ENCODE measurements at regions not wholly inside any gene's neighbourhood (a gene's known extent, or its start where the extent isn't known, plus 50 kb on each side); places are given as distances from the start of the nearest gene placed in this dataset.

DNA sequence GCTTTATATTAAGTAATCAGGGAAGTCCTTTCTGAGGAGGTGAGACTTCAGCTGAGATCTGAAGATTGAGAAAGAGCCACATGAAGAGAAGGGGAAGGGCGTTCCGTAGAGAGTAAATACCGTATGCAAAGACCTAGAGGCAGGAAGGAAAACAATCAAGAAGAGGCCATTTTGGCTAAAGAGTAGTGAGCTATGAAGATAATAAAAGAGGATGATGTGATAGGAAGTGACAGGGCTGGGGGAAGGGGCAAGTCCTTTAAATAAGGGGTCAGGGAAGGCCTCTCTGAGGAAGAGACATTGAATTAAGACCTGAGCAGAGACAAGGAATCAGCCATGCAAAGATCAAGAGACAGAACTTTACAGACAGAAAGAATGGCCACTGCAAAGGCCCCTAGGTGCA is 86.2 kb downstream of the ZIC3 start:
- ChIA-PET CTCF (ENCODE audit: partially characterized antibody) (interaction anchor here (0.7 kb wide), 1 partner anchor 11 kb away, joined by 4 read pairs; no protein-coding TSS in a partner anchor), POLR2A (ENCODE audit: partially characterized antibody) (no interaction called here)
- H2BK12ac ChIP-seq (ENCODE audit: low read depth, low read length), result no peak overlapping the region
- no peaks in the 10 kb centered on the region; a peak in 1 of 7 replicates for H3K27me3 ChIP-seq (replicated peaks in 1 of 4; ENCODE audit: control insufficient read depth in 3 of 4, extremely low read depth in 1 of 4, insufficient read depth in 3 of 4, low read length in 3 of 4)
- H2BK120ac ChIP-seq (replicated peaks; ENCODE audit: low read depth, low read length), result no peak overlapping the region
- no peak overlapping the region for H3K4ac ChIP-seq (replicated peaks; ENCODE audit: insufficient read length, low read depth, low read length)
- no peak overlapping the region for H3K23ac ChIP-seq (ENCODE audit: insufficient read length)
- no peak overlapping the region for H2BK5ac ChIP-seq (ENCODE audit: low read depth, low read length)
- no peak overlapping the region for H2BK20ac ChIP-seq (ENCODE audit: low read length)
- no peak overlapping the region for H3K14ac ChIP-seq (ENCODE audit: insufficient read length)
- no peak overlapping the region for H2AFZ ChIP-seq (ENCODE audit: low read length)
- no peak overlapping the region for H2AK5ac ChIP-seq (ENCODE audit: low read depth, low read length)
- no peak overlapping the region for H4K91ac ChIP-seq (replicated peaks; ENCODE audit: insufficient read length, low read length)
- no peak overlapping the region for H3K27ac ChIP-seq (ENCODE audit: low read depth, low read length)
- H3K79me2 ChIP-seq (ENCODE audit: control insufficient read depth in 1 of 2, insufficient read depth in 2 of 2, low read length in 2 of 2), result no peaks in the 10 kb centered on the region
- H3K56ac ChIP-seq (replicated peaks; ENCODE audit: insufficient read length, low read depth, low read length), result no peak overlapping the region
- H2BK15ac ChIP-seq (ENCODE audit: low read length), result no peak overlapping the region
- no peaks in the 10 kb centered on the region for H4K20me1 ChIP-seq (replicated peaks in 1 of 2; ENCODE audit: control insufficient read depth in 1 of 2, insufficient read depth in 2 of 2, low read length in 2 of 2)
- no peak overlapping the region for H4K8ac ChIP-seq (ENCODE audit: extremely low read depth, insufficient read depth, low read length)
- WGBS, 2 experiments (ENCODE audit: extremely low coverage in 1 of 2, insufficient coverage in 1 of 2, insufficient read length in 1 of 2, insufficient replicate concordance in 2 of 2, low coverage in 1 of 2, low lambda C conversion rate in 2 of 2, missing lambda C conversion rate in 1 of 2), result 75% methylated on average over 3 of the region's 3 CpGs; no CpG with 5 or more reads in 1 of the 2 experiments
- H3K9ac ChIP-seq (replicated peaks in 1 of 4; ENCODE audit: extremely low read depth in 1 of 4, low read depth in 3 of 4, low read length in 3 of 4), result no peak overlapping the region
- H4K5ac ChIP-seq (ENCODE audit: insufficient read length, low read depth, low read length), result no peak overlapping the region
- H3K79me1 ChIP-seq (ENCODE audit: low read depth, low read length), result no peaks in the 10 kb centered on the region
- no peak for TF ChIP-seq SIRT6 (IDR thresholded peaks at IDR 0.05; ENCODE audit: low read length)
- TF ChIP-seq EP300 (IDR thresholded peaks at IDR 0.05; ENCODE audit: borderline replicate concordance in 1 of 2, low read depth in 2 of 2, low read length in 2 of 2), result no peak
- TF ChIP-seq EZH2 (IDR thresholded peaks at IDR 0.05; ENCODE audit: low read depth, low read length, severe bottlenecking), result no peak
- TF ChIP-seq HDAC2 (IDR thresholded peaks at IDR 0.05; ENCODE audit: borderline replicate concordance in 1 of 2, low read depth in 2 of 2, low read length in 2 of 2), result no peak
- H3K4me1 ChIP-seq (replicated peaks in 1 of 4; ENCODE audit: control insufficient read depth in 3 of 4, insufficient read depth in 4 of 4, low read length in 3 of 4), result no peaks in the 10 kb centered on the region
- H3K4me3 ChIP-seq (ENCODE audit: extremely low read depth in 1 of 4, insufficient read depth in 2 of 4, low read depth in 3 of 4, low read length in 4 of 4), result no peak overlapping the region
- no peaks in the 10 kb centered on the region for H3K36me3 ChIP-seq (ENCODE audit: control insufficient read depth in 2 of 4, insufficient read depth in 4 of 4, low read length in 3 of 4)
- no peaks in the 10 kb centered on the region; the same call in 1 of the 2 replicates for H3K23me2 ChIP-seq (ENCODE audit: low read depth, low read length)
- H3K18ac ChIP-seq (ENCODE audit: extremely low read depth, low read length), result no peak overlapping the region
- DNase-seq (ENCODE audit: low read depth in 1 of 2, low spot score in 2 of 2) (no peak), FAIRE-seq (no peak)
- H3K4me2 ChIP-seq (ENCODE audit: insufficient read depth in 1 of 2, low read depth in 2 of 2, low read length in 2 of 2), result no peak overlapping the region
- H3K9me3 ChIP-seq (ENCODE audit: insufficient read depth in 2 of 2, low read depth in 1 of 2, low read length in 1 of 2), result no peaks in the 10 kb centered on the region
